ENCODE measurements at regions not wholly inside any gene's neighbourhood (a gene's known extent, or its start where the extent isn't known, plus 50 kb on each side); places are given as distances from the start of the nearest gene placed in this dataset.

- no peak overlapping the region for H3K4me3 ChIP-seq
- H3K9me3 ChIP-seq, result no peaks in the 10 kb centered on the region
- DNase-seq, result no peak
- H3K36me3 ChIP-seq, result no peaks in the 10 kb centered on the region
- no peaks in the 10 kb centered on the region for H3K27me3 ChIP-seq
- TF ChIP-seq CTCF (IDR thresholded peaks at IDR 0.05) (no peak), POLR2A (IDR thresholded peaks at IDR 0.05) (no peak)
- H3K4me1 ChIP-seq, result no peaks in the 10 kb centered on the region
- H3K27ac ChIP-seq, result no peak overlapping the region
Measured at GRCh38 chr3:110528305-110529121, 543.1 kb upstream of the NECTIN3 start.

GRCh38 chr3:110530902-110531301 is 540.7 kb upstream of the NECTIN3 start:
- TF ChIP-seq POLR2A (IDR thresholded peaks at IDR 0.05) (no peak), CTCF (IDR thresholded peaks at IDR 0.05) (no peak)
- H3K9me3 ChIP-seq, result no peaks in the 10 kb centered on the region
- H3K4me1 ChIP-seq, result no peaks in the 10 kb centered on the region
- H3K36me3 ChIP-seq, result no peaks in the 10 kb centered on the region
- no peak for DNase-seq
- no peak overlapping the region for H3K27ac ChIP-seq
- H3K27me3 ChIP-seq, result no peaks in the 10 kb centered on the region
- no peak overlapping the region for H3K4me3 ChIP-seq

GRCh38 chr3:110533089-110533488 is 538.5 kb upstream of the NECTIN3 start:
- Histone ChIP-seq H3K4me3 (no peak overlapping the region), H3K27ac (no peak overlapping the region)

GRCh38 chr3:110542552-110543150 is 529.0 kb upstream of the NECTIN3 start:
- H3K4me3 ChIP-seq, result no peak overlapping the region
- DNase-seq, result no peak
- TF ChIP-seq CTCF (IDR thresholded peaks at IDR 0.05), result no peak
- no peaks in the 10 kb centered on the region for H3K27me3 ChIP-seq
- H3K9me3 ChIP-seq, result no peaks in the 10 kb centered on the region
- H3K36me3 ChIP-seq, result no peaks in the 10 kb centered on the region
- no peaks in the 10 kb centered on the region for H3K4me1 ChIP-seq
- H3K27ac ChIP-seq, result no peak overlapping the region

More at GRCh38 chr3:110533089-110533488, 538.5 kb upstream of the NECTIN3 start:
- Histone ChIP-seq H3K36me3 (no peaks in the 10 kb centered on the region), H3K4me1 (no peaks in the 10 kb centered on the region), H3K27me3 (no peaks in the 10 kb centered on the region), H3K9me3 (no peaks in the 10 kb centered on the region)
- TF ChIP-seq CTCF (IDR thresholded peaks at IDR 0.05) (no peak), POLR2A (IDR thresholded peaks at IDR 0.05) (no peak)
- DNase-seq, result no peak

GRCh38 chr3:110544730-110545129 is 526.9 kb upstream of the NECTIN3 start:
- TF ChIP-seq CTCF (IDR thresholded peaks at IDR 0.05), result no peak
- TF ChIP-seq POLR2A (IDR thresholded peaks at IDR 0.05), result no peak
- no peaks in the 10 kb centered on the region for H3K9me3 ChIP-seq
- no peak overlapping the region for H3K4me3 ChIP-seq
- H3K36me3 ChIP-seq, result no peaks in the 10 kb centered on the region
- H3K4me1 ChIP-seq, result no peaks in the 10 kb centered on the region
- no peak overlapping the region for H3K27ac ChIP-seq
- H3K27me3 ChIP-seq, result no peaks in the 10 kb centered on the region
- DNase-seq, result no peak

Data from Peyer's patch (tissue), 4 donors.